SK-N-SH (cell line): ENCODE measurements at regions not wholly inside any gene's neighbourhood (a gene's known extent, or its start where the extent isn't known, plus 50 kb on each side); places are given as distances from the start of the nearest gene placed in this dataset.

ENCODE experiments used
- CHD2 ChIP-seq: fragments of 150-350 bp; IDR thresholded peaks from 2 replicates; pipeline ENCODE4 v1.6.1; 2018; ENCODE audit warnings: low read length; ENCODE audit not compliant: partially characterized antibody
- CTCF ChIP-seq: fragments of 200-600 bp; sonication (generic); IDR thresholded peaks from 2 replicates; pipeline ENCODE4 v1.6.1; 2017; ENCODE audit warnings: antibody characterized with exemption, mild to moderate bottlenecking, moderate library complexity
- EP300 ChIP-seq, 2 experiments: IDR thresholded peaks; 2 replicates each; pipeline versions ENCODE4 v1.4.0 to v1.6.1; 2012; ENCODE audit warnings: borderline replicate concordance in 1 of 2, low read depth in 1 of 2, low read length in 1 of 2
- GABPA ChIP-seq: IDR thresholded peaks from 2 replicates; pipeline ENCODE4 v1.4.0; 2012; ENCODE audit warnings: low read depth, mild to moderate bottlenecking
- PBX3 ChIP-seq: IDR thresholded peaks from 2 replicates; pipeline ENCODE4; 2012
- RXRA ChIP-seq: IDR thresholded peaks from 2 replicates; pipeline ENCODE4 v1.4.0; 2012; ENCODE audit warnings: low read depth, mild to moderate bottlenecking, borderline replicate concordance
- TCF12 ChIP-seq: IDR thresholded peaks from 2 replicates; pipeline ENCODE4 v1.4.0; 2012

- TF ChIP-seq PBX3 (no peak), CTCF (no peak), TCF12 (no peak), EP300 (IDR thresholded peaks at IDR 0.05; ENCODE audit: borderline replicate concordance in 1 of 2, low read depth in 1 of 2, low read length in 1 of 2) (no peak), RXRA (no peak), GABPA (no peak), CHD2 (no peak)
Observed at GRCh38 chr13:53821632-53822031, 793.0 kb downstream of the OLFM4 start.
